ENCODE measurements at regions not wholly inside any gene's neighbourhood (a gene's known extent, or its start where the extent isn't known, plus 50 kb on each side); places are given as distances from the start of the nearest gene placed in this dataset.

DNA sequence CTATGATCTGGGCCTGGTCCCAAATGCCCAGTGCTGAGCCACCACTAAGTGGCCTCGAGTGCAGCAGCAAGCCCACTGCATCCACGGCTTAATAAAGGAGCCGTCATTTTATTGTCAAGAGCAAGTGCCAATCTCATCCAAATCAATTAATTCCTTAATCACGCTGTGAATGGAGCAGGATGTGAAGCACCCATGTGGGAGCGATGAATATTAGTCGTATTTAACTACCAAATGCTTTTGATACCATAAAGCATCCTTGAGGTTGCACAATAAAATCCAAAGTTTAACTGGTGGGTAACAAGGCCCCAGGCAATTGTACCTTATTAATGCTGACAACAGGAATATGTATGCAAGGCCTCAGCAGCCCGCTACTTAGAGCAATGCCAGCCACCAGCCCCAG is 226.0 kb upstream of the C16orf82 start:
- no peak for TF ChIP-seq MAX (IDR thresholded peaks at IDR 0.05; ENCODE audit: low read depth, low read length)
- TF ChIP-seq, protein P1, sequence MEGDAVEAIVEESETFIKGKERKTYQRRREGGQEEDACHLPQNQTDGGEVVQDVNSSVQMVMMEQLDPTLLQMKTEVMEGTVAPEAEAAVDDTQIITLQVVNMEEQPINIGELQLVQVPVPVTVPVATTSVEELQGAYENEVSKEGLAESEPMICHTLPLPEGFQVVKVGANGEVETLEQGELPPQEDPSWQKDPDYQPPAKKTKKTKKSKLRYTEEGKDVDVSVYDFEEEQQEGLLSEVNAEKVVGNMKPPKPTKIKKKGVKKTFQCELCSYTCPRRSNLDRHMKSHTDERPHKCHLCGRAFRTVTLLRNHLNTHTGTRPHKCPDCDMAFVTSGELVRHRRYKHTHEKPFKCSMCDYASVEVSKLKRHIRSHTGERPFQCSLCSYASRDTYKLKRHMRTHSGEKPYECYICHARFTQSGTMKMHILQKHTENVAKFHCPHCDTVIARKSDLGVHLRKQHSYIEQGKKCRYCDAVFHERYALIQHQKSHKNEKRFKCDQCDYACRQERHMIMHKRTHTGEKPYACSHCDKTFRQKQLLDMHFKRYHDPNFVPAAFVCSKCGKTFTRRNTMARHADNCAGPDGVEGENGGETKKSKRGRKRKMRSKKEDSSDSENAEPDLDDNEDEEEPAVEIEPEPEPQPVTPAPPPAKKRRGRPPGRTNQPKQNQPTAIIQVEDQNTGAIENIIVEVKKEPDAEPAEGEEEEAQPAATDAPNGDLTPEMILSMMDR (IDR thresholded peaks at IDR 0.05 in 2 of 3, conservative IDR thresholded peaks at IDR 0.05 in 1 of 3; ENCODE audit: control insufficient read depth in 2 of 3, extremely low read depth in 1 of 3, insufficient read depth in 1 of 3, low read depth in 3 of 3, low read length in 3 of 3), result no peak
- no peak for TF ChIP-seq ZNF274 (IDR thresholded peaks at IDR 0.05; ENCODE audit: insufficient read depth, insufficient read length)
- no peak for TF ChIP-seq CHD2 (IDR thresholded peaks at IDR 0.05; ENCODE audit: borderline replicate concordance, low read depth, low read length)
- no peak for TF ChIP-seq POLR2A (IDR thresholded peaks at IDR 0.05; ENCODE audit: low read depth, low read length)
- TF ChIP-seq, protein P2, sequence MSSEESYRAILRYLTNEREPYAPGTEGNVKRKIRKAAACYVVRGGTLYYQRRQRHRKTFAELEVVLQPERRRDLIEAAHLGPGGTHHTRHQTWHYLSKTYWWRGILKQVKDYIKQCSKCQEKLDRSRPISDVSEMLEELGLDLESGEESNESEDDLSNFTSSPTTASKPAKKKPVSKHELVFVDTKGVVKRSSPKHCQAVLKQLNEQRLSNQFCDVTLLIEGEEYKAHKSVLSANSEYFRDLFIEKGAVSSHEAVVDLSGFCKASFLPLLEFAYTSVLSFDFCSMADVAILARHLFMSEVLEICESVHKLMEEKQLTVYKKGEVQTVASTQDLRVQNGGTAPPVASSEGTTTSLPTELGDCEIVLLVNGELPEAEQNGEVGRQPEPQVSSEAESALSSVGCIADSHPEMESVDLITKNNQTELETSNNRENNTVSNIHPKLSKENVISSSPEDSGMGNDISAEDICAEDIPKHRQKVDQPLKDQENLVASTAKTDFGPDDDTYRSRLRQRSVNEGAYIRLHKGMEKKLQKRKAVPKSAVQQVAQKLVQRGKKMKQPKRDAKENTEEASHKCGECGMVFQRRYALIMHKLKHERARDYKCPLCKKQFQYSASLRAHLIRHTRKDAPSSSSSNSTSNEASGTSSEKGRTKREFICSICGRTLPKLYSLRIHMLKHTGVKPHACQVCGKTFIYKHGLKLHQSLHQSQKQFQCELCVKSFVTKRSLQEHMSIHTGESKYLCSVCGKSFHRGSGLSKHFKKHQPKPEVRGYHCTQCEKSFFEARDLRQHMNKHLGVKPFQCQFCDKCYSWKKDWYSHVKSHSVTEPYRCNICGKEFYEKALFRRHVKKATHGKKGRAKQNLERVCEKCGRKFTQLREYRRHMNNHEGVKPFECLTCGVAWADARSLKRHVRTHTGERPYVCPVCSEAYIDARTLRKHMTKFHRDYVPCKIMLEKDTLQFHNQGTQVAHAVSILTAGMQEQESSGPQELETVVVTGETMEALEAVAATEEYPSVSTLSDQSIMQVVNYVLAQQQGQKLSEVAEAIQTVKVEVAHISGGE (CRISPR knock-in tag; IDR thresholded peaks at IDR 0.05), result no peak
- TF ChIP-seq CEBPB (IDR thresholded peaks at IDR 0.05; ENCODE audit: borderline replicate concordance in 1 of 2, low read depth in 2 of 2, low read length in 2 of 2), result no peak
- no peak for TF ChIP-seq RELA (IDR thresholded peaks at IDR 0.05; ENCODE audit: borderline replicate concordance, partially characterized antibody)
- no peak for TF ChIP-seq YY1 (IDR thresholded peaks at IDR 0.05; ENCODE audit: low read depth, low read length)
- no peak for TF ChIP-seq POLR2AphosphoS5 (IDR thresholded peaks at IDR 0.05; ENCODE audit: low read length)
- TF ChIP-seq MEF2A (IDR thresholded peaks at IDR 0.05; ENCODE audit: insufficient read depth, low read depth, low read length), result no peak
- TF ChIP-seq EZH2 (IDR thresholded peaks at IDR 0.05; ENCODE audit: borderline replicate concordance, control insufficient read depth, low read depth, low read length), result no peak
- TF ChIP-seq, protein P3, sequence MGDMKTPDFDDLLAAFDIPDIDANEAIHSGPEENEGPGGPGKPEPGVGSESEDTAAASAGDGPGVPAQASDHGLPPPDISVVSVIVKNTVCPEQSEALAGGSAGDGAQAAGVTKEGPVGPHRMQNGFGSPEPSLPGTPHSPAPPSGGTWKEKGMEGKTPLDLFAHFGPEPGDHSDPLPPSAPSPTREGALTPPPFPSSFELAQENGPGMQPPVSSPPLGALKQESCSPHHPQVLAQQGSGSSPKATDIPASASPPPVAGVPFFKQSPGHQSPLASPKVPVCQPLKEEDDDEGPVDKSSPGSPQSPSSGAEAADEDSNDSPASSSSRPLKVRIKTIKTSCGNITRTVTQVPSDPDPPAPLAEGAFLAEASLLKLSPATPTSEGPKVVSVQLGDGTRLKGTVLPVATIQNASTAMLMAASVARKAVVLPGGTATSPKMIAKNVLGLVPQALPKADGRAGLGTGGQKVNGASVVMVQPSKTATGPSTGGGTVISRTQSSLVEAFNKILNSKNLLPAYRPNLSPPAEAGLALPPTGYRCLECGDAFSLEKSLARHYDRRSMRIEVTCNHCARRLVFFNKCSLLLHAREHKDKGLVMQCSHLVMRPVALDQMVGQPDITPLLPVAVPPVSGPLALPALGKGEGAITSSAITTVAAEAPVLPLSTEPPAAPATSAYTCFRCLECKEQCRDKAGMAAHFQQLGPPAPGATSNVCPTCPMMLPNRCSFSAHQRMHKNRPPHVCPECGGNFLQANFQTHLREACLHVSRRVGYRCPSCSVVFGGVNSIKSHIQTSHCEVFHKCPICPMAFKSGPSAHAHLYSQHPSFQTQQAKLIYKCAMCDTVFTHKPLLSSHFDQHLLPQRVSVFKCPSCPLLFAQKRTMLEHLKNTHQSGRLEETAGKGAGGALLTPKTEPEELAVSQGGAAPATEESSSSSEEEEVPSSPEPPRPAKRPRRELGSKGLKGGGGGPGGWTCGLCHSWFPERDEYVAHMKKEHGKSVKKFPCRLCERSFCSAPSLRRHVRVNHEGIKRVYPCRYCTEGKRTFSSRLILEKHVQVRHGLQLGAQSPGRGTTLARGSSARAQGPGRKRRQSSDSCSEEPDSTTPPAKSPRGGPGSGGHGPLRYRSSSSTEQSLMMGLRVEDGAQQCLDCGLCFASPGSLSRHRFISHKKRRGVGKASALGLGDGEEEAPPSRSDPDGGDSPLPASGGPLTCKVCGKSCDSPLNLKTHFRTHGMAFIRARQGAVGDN (IDR thresholded peaks at IDR 0.05), result no peak

Data from GM12878 (cell line).